ENCODE measurements at regions not wholly inside any gene's neighbourhood (a gene's known extent, or its start where the extent isn't known, plus 50 kb on each side); places are given as distances from the start of the nearest gene placed in this dataset.

DNA sequence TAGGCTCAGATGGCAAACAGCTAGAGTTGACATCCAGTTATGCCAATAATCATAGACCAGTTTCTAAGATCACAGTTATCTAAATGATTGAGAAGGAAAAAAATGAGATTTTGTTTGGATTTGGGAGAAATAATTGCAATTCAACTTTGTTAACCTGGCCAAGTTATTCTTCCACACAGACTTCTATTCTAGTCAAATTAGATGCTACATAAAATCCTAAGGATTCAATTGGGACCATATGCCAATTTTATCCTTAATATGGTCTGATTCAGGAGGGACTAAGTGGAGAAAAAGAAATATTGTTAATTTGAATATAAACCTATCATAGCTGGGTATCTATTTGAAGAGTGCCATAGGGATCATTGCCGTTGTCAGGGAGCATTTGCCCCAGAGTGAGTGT is 178.3 kb upstream of the SLC7A11 start:
- Mint-ChIP-seq H3K27ac (ENCODE audit: unreplicated experiment) (no peak overlapping the region), H3K27me3 (ENCODE audit: unreplicated experiment) (no peaks in the 10 kb centered on the region), H3K4me3 (ENCODE audit: unreplicated experiment) (no peak overlapping the region), H3K9me3 (ENCODE audit: unreplicated experiment) (no peaks in the 10 kb centered on the region), H3K4me1 (ENCODE audit: unreplicated experiment) (no peaks in the 10 kb centered on the region), H3K36me3 (ENCODE audit: unreplicated experiment) (no peaks in the 10 kb centered on the region)
- no peak for DNase-seq (ENCODE audit: extremely low spot score, unreplicated experiment)
- no peak for TF ChIP-seq CTCF (IDR thresholded peaks at IDR 0.05)

DNA sequence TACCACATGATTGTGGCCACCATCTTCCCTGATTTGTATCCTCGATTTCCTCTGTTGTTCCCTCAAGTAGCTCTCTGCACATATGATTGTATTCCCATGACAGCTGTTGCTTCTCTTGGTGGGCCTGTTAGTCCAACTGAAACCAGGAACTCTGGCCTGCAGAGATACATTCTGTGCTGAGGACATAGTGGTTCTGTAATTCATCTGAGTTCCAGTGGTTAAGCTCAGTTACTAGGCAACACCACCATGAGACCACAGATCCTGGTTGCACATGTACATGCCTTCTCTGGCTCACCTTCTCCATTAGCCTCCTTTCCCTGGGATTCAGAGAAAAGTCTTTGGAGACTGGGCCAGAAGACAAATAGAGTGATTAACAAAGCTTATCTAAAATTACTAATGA is 172.1 kb upstream of the SLC7A11 start:
- Mint-ChIP-seq H3K4me1 (ENCODE audit: unreplicated experiment) (no peaks in the 10 kb centered on the region), H3K9me3 (ENCODE audit: unreplicated experiment) (no peaks in the 10 kb centered on the region), H3K27ac (ENCODE audit: unreplicated experiment) (no peak overlapping the region), H3K36me3 (ENCODE audit: unreplicated experiment) (no peaks in the 10 kb centered on the region), H3K27me3 (ENCODE audit: unreplicated experiment) (no peaks in the 10 kb centered on the region), H3K4me3 (ENCODE audit: unreplicated experiment) (no peak overlapping the region)
- DNase-seq (ENCODE audit: extremely low spot score, unreplicated experiment), result no peak
- TF ChIP-seq CTCF (IDR thresholded peaks at IDR 0.05), result no peak

DNA sequence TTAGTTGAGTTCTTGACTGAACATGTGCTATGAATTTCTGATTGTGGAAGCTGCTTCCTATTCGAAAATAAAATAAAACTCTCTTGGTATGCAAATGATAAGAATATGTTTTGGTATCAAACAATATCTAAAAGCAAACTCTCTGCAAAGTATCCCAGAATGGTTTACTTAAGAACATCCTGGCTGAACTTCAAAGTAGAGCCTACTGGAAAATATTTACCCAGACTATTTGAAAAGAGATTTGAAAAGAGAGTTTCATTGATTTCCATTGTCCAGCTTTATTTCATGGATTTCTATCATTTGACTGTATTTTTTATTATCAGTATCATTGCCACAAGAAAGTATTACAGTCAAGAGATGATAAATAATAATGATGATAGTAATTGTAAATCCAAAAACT is 171.1 kb upstream of the SLC7A11 start:
- Mint-ChIP-seq H3K36me3 (ENCODE audit: unreplicated experiment) (no peaks in the 10 kb centered on the region), H3K27ac (ENCODE audit: unreplicated experiment) (no peak overlapping the region), H3K27me3 (ENCODE audit: unreplicated experiment) (no peaks in the 10 kb centered on the region), H3K9me3 (ENCODE audit: unreplicated experiment) (no peaks in the 10 kb centered on the region), H3K4me3 (ENCODE audit: unreplicated experiment) (no peak overlapping the region), H3K4me1 (ENCODE audit: unreplicated experiment) (no peaks in the 10 kb centered on the region)
- no peak for TF ChIP-seq CTCF (IDR thresholded peaks at IDR 0.05)
- no peak for DNase-seq (ENCODE audit: extremely low spot score, unreplicated experiment)

GRCh38 chr4:138412847-138413246 is 170.7 kb upstream of the SLC7A11 start:
- no peak for DNase-seq (ENCODE audit: extremely low spot score, unreplicated experiment)
- Mint-ChIP-seq H3K4me3 (ENCODE audit: unreplicated experiment) (no peak overlapping the region), H3K27ac (ENCODE audit: unreplicated experiment) (no peak overlapping the region), H3K4me1 (ENCODE audit: unreplicated experiment) (no peaks in the 10 kb centered on the region), H3K9me3 (ENCODE audit: unreplicated experiment) (no peaks in the 10 kb centered on the region), H3K36me3 (ENCODE audit: unreplicated experiment) (no peaks in the 10 kb centered on the region), H3K27me3 (ENCODE audit: unreplicated experiment) (no peaks in the 10 kb centered on the region)
- no peak for TF ChIP-seq CTCF (IDR thresholded peaks at IDR 0.05)

GRCh38 chr4:138410266-138410665 is 168.1 kb upstream of the SLC7A11 start:
- Mint-ChIP-seq H3K27ac (ENCODE audit: unreplicated experiment) (no peak overlapping the region), H3K9me3 (ENCODE audit: unreplicated experiment) (no peaks in the 10 kb centered on the region), H3K4me3 (ENCODE audit: unreplicated experiment) (no peak overlapping the region), H3K4me1 (ENCODE audit: unreplicated experiment) (no peaks in the 10 kb centered on the region), H3K36me3 (ENCODE audit: unreplicated experiment) (no peaks in the 10 kb centered on the region), H3K27me3 (ENCODE audit: unreplicated experiment) (no peaks in the 10 kb centered on the region)
- no peak for DNase-seq (ENCODE audit: extremely low spot score, unreplicated experiment)
- TF ChIP-seq CTCF (IDR thresholded peaks at IDR 0.05), result no peak
